ENCODE measurements at regions not wholly inside any gene's neighbourhood (a gene's known extent, or its start where the extent isn't known, plus 50 kb on each side); places are given as distances from the start of the nearest gene placed in this dataset.

GRCh38 chr6:23183846-23184245 is 614.5 kb downstream of the HDGFL1 start:
- TF ChIP-seq CTCF (IDR thresholded peaks at IDR 0.05; ENCODE audit: poor library complexity, severe bottlenecking) = no peak
- no peak for TF ChIP-seq POLR2AphosphoS5 (IDR thresholded peaks at IDR 0.05)
- TF ChIP-seq EZH2 (IDR thresholded peaks at IDR 0.05; ENCODE audit: borderline replicate concordance, insufficient read depth, low read length, poor library complexity, severe bottlenecking) = no peak
- no peak for TF ChIP-seq RAD21 (conservative IDR thresholded peaks at IDR 0.05)
- TF ChIP-seq EP300 (conservative IDR thresholded peaks at IDR 0.05; ENCODE audit: poor library complexity, severe bottlenecking) = no peak
- no peak for TF ChIP-seq MXI1 (conservative IDR thresholded peaks at IDR 0.05; ENCODE audit: poor library complexity, severe bottlenecking)
- TF ChIP-seq TAF1 (IDR thresholded peaks at IDR 0.05; ENCODE audit: low read depth) = no peak
- no peak for TF ChIP-seq REST (IDR thresholded peaks at IDR 0.05; ENCODE audit: borderline replicate concordance)
- no peak for TF ChIP-seq SMC3 (conservative IDR thresholded peaks at IDR 0.05; ENCODE audit: poor library complexity)

All from neural cell (in vitro differentiated cells).